Epithelial cell of esophagus (primary cell): ENCODE measurements at regions not wholly inside any gene's neighbourhood (a gene's known extent, or its start where the extent isn't known, plus 50 kb on each side); places are given as distances from the start of the nearest gene placed in this dataset.

Source experiments
- DNase-seq: peaks from one replicate; pipeline ENCODE4 v3.0.0; 2010; ENCODE audit warnings: low read depth
- H3K4me3 ChIP-seq: 2 replicates; pipeline ENCODE4 v1.5.1; 2011; ENCODE audit warnings: mild to moderate bottlenecking, low read length, control low read depth
- CTCF ChIP-seq: IDR thresholded peaks from 2 replicates; pipeline ENCODE4 v1.5.1; 2011; ENCODE audit warnings: low read depth, mild to moderate bottlenecking, low read length, control low read depth, inconsistent platforms; ENCODE audit not compliant: insufficient read depth; ENCODE audit errors: missing control alignments

GRCh38 chr2:147777394-147777793 lies 67.4 kb upstream of the ACVR2A start:
- H3K4me3 ChIP-seq, result no peak overlapping the region
- TF ChIP-seq CTCF, result no peak
- DNase-seq, result no peak

DNA sequence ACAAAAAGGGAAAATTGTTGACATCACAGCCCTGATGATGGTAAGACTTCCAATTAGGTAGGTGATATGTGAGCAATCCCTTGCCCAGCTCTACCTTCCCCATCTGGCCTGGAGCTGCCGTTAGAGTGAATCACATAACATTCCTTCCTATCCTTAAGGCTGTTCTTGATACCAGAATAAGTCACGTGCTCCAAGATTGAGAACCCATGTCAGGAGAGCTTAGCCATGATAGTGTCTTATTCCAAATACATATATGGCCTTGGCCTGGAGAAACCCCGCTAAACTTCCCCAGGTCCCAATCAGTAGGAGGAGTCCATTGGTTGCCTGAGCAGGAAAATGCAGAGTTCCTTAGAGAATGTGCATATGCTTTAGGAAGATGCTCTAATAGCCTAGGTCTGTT lies 70.0 kb upstream of the ACVR2A start:
- no peak for DNase-seq
- no peak for TF ChIP-seq CTCF

DNA sequence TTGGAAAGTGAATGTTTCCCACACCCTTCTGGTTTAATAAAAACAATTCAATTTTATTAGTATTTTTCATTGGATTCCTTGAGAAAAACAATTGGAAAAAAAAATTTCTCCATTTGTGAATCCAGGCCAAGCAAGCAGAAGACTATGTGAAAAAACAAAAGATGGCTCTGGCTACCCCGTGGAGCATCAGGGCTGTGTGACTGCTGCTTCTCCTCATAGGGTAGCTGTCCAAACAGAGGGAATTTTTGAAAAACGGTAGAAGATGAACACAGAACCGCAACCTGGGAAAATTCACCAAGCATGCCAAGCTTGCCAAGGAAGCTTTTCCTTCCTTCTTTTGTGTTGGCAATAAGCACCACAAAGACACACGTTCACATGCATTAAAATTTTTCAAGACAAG lies 71.3 kb upstream of the ACVR2A start:
- no peak for TF ChIP-seq CTCF
- no peak for DNase-seq
- no peak overlapping the region for H3K4me3 ChIP-seq

More for the DNA sequence above, 70.0 kb upstream of the ACVR2A start:
- no peak overlapping the region for H3K4me3 ChIP-seq

- no peak for DNase-seq
- no peak for TF ChIP-seq CTCF
- no peak overlapping the region for H3K4me3 ChIP-seq
Observed at GRCh38 chr2:147772781-147773180, 72.0 kb upstream of the ACVR2A start.

GRCh38 chr2:147763861-147764260 lies 81.0 kb upstream of the ACVR2A start:
- H3K4me3 ChIP-seq, result no peak overlapping the region
- no peak for DNase-seq
- TF ChIP-seq CTCF, result no peak

DNA sequence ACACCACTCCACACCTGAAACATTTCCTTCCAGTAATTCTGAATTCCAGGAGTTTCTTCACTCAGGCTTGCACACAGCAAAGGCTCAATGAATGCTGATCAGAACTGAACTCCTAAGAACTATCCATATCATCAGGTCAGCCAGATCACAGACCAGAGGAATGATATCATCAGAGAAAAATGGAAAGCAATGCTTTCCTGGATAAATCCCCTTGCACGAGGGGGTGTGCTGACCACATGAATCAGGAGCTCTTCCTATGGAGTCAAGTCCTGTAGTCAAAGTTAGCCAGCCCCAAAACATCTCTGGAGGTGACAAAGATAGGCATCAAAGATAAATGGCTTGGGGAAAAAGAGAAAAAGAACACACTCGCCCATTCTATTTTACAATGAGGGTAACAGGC lies 83.8 kb upstream of the ACVR2A start:
- H3K4me3 ChIP-seq, result no peak overlapping the region
- TF ChIP-seq CTCF, result no peak
- no peak for DNase-seq

DNA sequence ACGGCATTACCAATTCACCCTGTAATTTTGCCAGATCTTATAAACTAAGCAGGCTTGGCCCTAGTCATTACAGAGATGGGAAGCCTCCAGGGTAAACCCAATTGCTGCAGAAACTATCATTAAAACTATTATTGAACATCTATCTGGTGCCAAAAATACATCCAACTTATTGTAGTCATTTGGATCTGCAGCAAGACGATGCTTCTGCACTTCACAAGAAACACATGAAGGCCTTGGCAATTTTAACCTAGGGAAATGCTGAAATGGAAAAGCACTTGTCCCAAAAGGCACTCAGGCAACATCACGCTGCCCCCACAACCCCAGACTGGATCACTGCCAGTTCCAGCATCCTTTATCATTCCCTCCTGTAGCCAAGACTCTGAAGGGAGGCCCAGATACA lies 85.3 kb upstream of the ACVR2A start:
- TF ChIP-seq CTCF, result no peak
- no peak for DNase-seq

More for the DNA sequence above, 85.3 kb upstream of the ACVR2A start:
- H3K4me3 ChIP-seq, result no peak overlapping the region
